ENCODE measurements at regions not wholly inside any gene's neighbourhood (a gene's known extent, or its start where the extent isn't known, plus 50 kb on each side); places are given as distances from the start of the nearest gene placed in this dataset.

- H3K36me3 Mint-ChIP-seq (ENCODE audit: low read depth), result no peaks in the 10 kb centered on the region
- H3K4me1 Mint-ChIP-seq (ENCODE audit: low read depth), result no peaks in the 10 kb centered on the region
- no peak for DNase-seq (ENCODE audit: low spot score)
- intact Hi-C loops (cut with micrococcal nuclease), result no loop called here
- no peaks in the 10 kb centered on the region for H3K9me3 Mint-ChIP-seq
- no peak overlapping the region for H3K4me3 Mint-ChIP-seq (ENCODE audit: low read depth)
- no peaks in the 10 kb centered on the region for H3K27me3 Mint-ChIP-seq (ENCODE audit: low read depth)
- H3K27ac Mint-ChIP-seq, result no peak overlapping the region
These were observed 281.0 kb upstream of the MTNR1B start for GRCh38 chr11:92688416-92688815.

- intact Hi-C loops (cut with micrococcal nuclease), result no loop called here
- no peaks in the 10 kb centered on the region for H3K27me3 Mint-ChIP-seq (ENCODE audit: low read depth)
- H3K27ac Mint-ChIP-seq, result no peak overlapping the region
- no peaks in the 10 kb centered on the region for H3K36me3 Mint-ChIP-seq (ENCODE audit: low read depth)
- DNase-seq (ENCODE audit: low spot score), result no peak
- no peak overlapping the region for H3K4me3 Mint-ChIP-seq (ENCODE audit: low read depth)
- no peaks in the 10 kb centered on the region for H3K9me3 Mint-ChIP-seq
- H3K4me1 Mint-ChIP-seq (ENCODE audit: low read depth), result peaks cover 8% of the 10 kb centered on the region
These were observed 276.5 kb upstream of the MTNR1B start for GRCh38 chr11:92692826-92693546.

GRCh38 chr11:92696076-92696475 is 273.4 kb upstream of the MTNR1B start:
- no peak overlapping the region for H3K27ac Mint-ChIP-seq
- no peak overlapping the region for H3K4me3 Mint-ChIP-seq (ENCODE audit: low read depth)
- intact Hi-C loops (cut with micrococcal nuclease), result no loop called here
- no peaks in the 10 kb centered on the region for H3K9me3 Mint-ChIP-seq
- H3K27me3 Mint-ChIP-seq (ENCODE audit: low read depth), result no peaks in the 10 kb centered on the region
- H3K4me1 Mint-ChIP-seq (ENCODE audit: low read depth), result peaks cover 10% of the 10 kb centered on the region
- DNase-seq (ENCODE audit: low spot score), result no peak
- no peaks in the 10 kb centered on the region for H3K36me3 Mint-ChIP-seq (ENCODE audit: low read depth)

GRCh38 chr11:92697461-92698312 is 271.8 kb upstream of the MTNR1B start:
- intact Hi-C loops (cut with micrococcal nuclease), result loop anchor here (1.0 kb wide), 1 partner anchor 15 kb away; no protein-coding TSS in a partner anchor
- no peak overlapping the region for H3K4me3 Mint-ChIP-seq (ENCODE audit: low read depth)
- H3K27ac Mint-ChIP-seq, result no peak overlapping the region
- H3K27me3 Mint-ChIP-seq (ENCODE audit: low read depth), result no peaks in the 10 kb centered on the region
- DNase-seq (ENCODE audit: low spot score), result no peak
- H3K36me3 Mint-ChIP-seq (ENCODE audit: low read depth), result no peaks in the 10 kb centered on the region
- peaks cover 10% of the 10 kb centered on the region for H3K4me1 Mint-ChIP-seq (ENCODE audit: low read depth)
- H3K9me3 Mint-ChIP-seq, result no peaks in the 10 kb centered on the region

- H3K9me3 Mint-ChIP-seq, result no peaks in the 10 kb centered on the region
- H3K36me3 Mint-ChIP-seq (ENCODE audit: low read depth), result no peaks in the 10 kb centered on the region
- no peak overlapping the region for H3K27ac Mint-ChIP-seq
- DNase-seq (ENCODE audit: low spot score), result no peak
- H3K4me3 Mint-ChIP-seq (ENCODE audit: low read depth), result no peak overlapping the region
- peaks cover 10% of the 10 kb centered on the region for H3K4me1 Mint-ChIP-seq (ENCODE audit: low read depth)
- intact Hi-C loops (cut with micrococcal nuclease), result no loop called here
- H3K27me3 Mint-ChIP-seq (ENCODE audit: low read depth), result no peaks in the 10 kb centered on the region
These were observed 270.7 kb upstream of the MTNR1B start for GRCh38 chr11:92698742-92699141.

GRCh38 chr11:92702037-92702804 is 267.2 kb upstream of the MTNR1B start:
- H3K27ac Mint-ChIP-seq, result no peak overlapping the region
- no peaks in the 10 kb centered on the region for H3K27me3 Mint-ChIP-seq (ENCODE audit: low read depth)
- intact Hi-C loops (cut with micrococcal nuclease), result no loop called here
- peaks cover 6% of the 10 kb centered on the region for H3K4me1 Mint-ChIP-seq (ENCODE audit: low read depth)
- no peak for DNase-seq (ENCODE audit: low spot score)
- H3K4me3 Mint-ChIP-seq (ENCODE audit: low read depth), result no peak overlapping the region
- H3K9me3 Mint-ChIP-seq, result peaks cover 29% of the 10 kb centered on the region
- H3K36me3 Mint-ChIP-seq (ENCODE audit: low read depth), result no peaks in the 10 kb centered on the region

- no peak for DNase-seq (ENCODE audit: low spot score)
- Mint-ChIP-seq H3K27ac (no peak overlapping the region), H3K9me3 (peaks cover 29% of the 10 kb centered on the region), H3K4me1 (ENCODE audit: low read depth) (peaks cover 2% of the 10 kb centered on the region), H3K36me3 (ENCODE audit: low read depth) (no peaks in the 10 kb centered on the region), H3K27me3 (ENCODE audit: low read depth) (no peaks in the 10 kb centered on the region), H3K4me3 (ENCODE audit: low read depth) (no peak overlapping the region)
- intact Hi-C loops (cut with micrococcal nuclease), result no loop called here
These were observed 266.5 kb upstream of the MTNR1B start for GRCh38 chr11:92702805-92703448.

- no peaks in the 10 kb centered on the region for H3K36me3 Mint-ChIP-seq (ENCODE audit: low read depth)
- H3K4me1 Mint-ChIP-seq (ENCODE audit: low read depth), result no peaks in the 10 kb centered on the region
- H3K4me3 Mint-ChIP-seq (ENCODE audit: low read depth), result no peak overlapping the region
- no peaks in the 10 kb centered on the region for H3K27me3 Mint-ChIP-seq (ENCODE audit: low read depth)
- no peak for DNase-seq (ENCODE audit: low spot score)
- no peak overlapping the region for H3K27ac Mint-ChIP-seq
- H3K9me3 Mint-ChIP-seq, result peaks cover 29% of the 10 kb centered on the region
- intact Hi-C loops (cut with micrococcal nuclease), result no loop called here
These were observed 266.0 kb upstream of the MTNR1B start for GRCh38 chr11:92703449-92703830.

- Mint-ChIP-seq H3K4me1 (ENCODE audit: low read depth) (no peaks in the 10 kb centered on the region), H3K27ac (no peak overlapping the region), H3K4me3 (ENCODE audit: low read depth) (no peak overlapping the region), H3K36me3 (ENCODE audit: low read depth) (no peaks in the 10 kb centered on the region), H3K27me3 (ENCODE audit: low read depth) (no peaks in the 10 kb centered on the region), H3K9me3 (peaks cover 29% of the 10 kb centered on the region)
- intact Hi-C loops (cut with micrococcal nuclease), result no loop called here
- no peak for DNase-seq (ENCODE audit: low spot score)
These were observed 262.3 kb upstream of the MTNR1B start for GRCh38 chr11:92707173-92707619.

GRCh38 chr11:92707665-92708064 is 261.8 kb upstream of the MTNR1B start:
- peaks cover 29% of the 10 kb centered on the region for H3K9me3 Mint-ChIP-seq
- H3K4me1 Mint-ChIP-seq (ENCODE audit: low read depth), result no peaks in the 10 kb centered on the region
- no peak overlapping the region for H3K4me3 Mint-ChIP-seq (ENCODE audit: low read depth)
- no peak overlapping the region for H3K27ac Mint-ChIP-seq
- no peaks in the 10 kb centered on the region for H3K36me3 Mint-ChIP-seq (ENCODE audit: low read depth)
- intact Hi-C loops (cut with micrococcal nuclease), result no loop called here
- no peaks in the 10 kb centered on the region for H3K27me3 Mint-ChIP-seq (ENCODE audit: low read depth)
- no peak for DNase-seq (ENCODE audit: low spot score)

- Mint-ChIP-seq H3K27ac (no peak overlapping the region), H3K4me3 (ENCODE audit: low read depth) (no peak overlapping the region), H3K4me1 (ENCODE audit: low read depth) (no peaks in the 10 kb centered on the region), H3K36me3 (ENCODE audit: low read depth) (no peaks in the 10 kb centered on the region), H3K9me3 (peaks cover 27% of the 10 kb centered on the region), H3K27me3 (ENCODE audit: low read depth) (no peaks in the 10 kb centered on the region)
- DNase-seq (ENCODE audit: low spot score), result no peak
- intact Hi-C loops (cut with micrococcal nuclease), result no loop called here
These were observed 260.1 kb upstream of the MTNR1B start for GRCh38 chr11:92709329-92709728.

- H3K4me3 Mint-ChIP-seq (ENCODE audit: low read depth), result no peak overlapping the region
- H3K9me3 Mint-ChIP-seq, result peaks cover under 1% of the 10 kb centered on the region
- no peak overlapping the region for H3K27ac Mint-ChIP-seq
- intact Hi-C loops (cut with micrococcal nuclease), result no loop called here
- H3K36me3 Mint-ChIP-seq (ENCODE audit: low read depth), result no peaks in the 10 kb centered on the region
- no peaks in the 10 kb centered on the region for H3K4me1 Mint-ChIP-seq (ENCODE audit: low read depth)
- no peak for DNase-seq (ENCODE audit: low spot score)
- no peaks in the 10 kb centered on the region for H3K27me3 Mint-ChIP-seq (ENCODE audit: low read depth)
These were observed 257.5 kb upstream of the MTNR1B start for GRCh38 chr11:92711926-92712325.

Data from activated T-helper 2 cell treated with anti-CD3 and anti-CD28 coated beads, Interferon-gamma antibody, Interleukin-2, Interleukin-4, amounts not matched to agents 10 μg/mL and 5 μg/mL and 100 μg/mL, durations not matched to agents 14 hours and 24 hours and 36 hours (primary cell).